ENCODE measurements at regions not wholly inside any gene's neighbourhood (a gene's known extent, or its start where the extent isn't known, plus 50 kb on each side); places are given as distances from the start of the nearest gene placed in this dataset.

DNA sequence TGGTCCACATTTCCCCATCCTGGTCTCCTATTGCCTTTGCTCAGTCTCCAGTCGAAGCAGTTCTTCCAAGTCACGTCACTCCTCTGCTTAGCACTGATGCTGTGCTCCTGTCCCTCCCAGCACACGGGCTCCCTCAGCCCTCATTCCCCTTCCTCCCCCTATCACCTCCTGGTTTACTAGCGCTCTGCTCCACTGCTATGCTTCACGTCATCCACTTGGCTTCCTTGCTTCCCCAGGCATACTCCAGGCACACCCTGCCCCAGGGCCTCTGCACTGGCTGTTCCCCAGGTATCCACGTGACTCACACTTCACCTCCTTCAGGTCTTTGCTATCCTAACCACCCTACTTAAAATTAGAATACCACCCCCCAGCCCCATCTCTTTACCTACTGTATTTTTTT is 269.3 kb downstream of the GLI2 start:
- DNase-seq = no peak

DNA sequence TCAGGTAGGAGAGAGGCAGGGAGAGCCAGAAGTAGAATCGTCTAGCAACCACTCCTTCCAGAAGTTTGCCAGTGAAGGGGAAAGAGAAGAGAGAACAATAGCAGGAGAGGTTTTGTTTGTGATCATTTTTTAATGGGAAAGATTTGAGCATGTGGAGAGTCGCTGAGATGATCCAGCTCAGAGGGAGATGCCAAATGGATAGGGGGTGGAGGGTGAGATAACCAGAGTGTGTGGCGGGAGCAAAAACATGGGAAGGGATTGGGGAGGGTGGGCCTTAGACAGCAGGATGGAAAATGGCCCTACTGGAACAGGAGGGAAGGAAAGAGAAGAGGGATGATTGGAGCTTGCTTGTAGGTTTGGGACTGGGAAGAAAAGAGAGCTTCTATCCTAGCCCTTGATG is 269.8 kb downstream of the GLI2 start:
- DNase-seq = no peak

DNA sequence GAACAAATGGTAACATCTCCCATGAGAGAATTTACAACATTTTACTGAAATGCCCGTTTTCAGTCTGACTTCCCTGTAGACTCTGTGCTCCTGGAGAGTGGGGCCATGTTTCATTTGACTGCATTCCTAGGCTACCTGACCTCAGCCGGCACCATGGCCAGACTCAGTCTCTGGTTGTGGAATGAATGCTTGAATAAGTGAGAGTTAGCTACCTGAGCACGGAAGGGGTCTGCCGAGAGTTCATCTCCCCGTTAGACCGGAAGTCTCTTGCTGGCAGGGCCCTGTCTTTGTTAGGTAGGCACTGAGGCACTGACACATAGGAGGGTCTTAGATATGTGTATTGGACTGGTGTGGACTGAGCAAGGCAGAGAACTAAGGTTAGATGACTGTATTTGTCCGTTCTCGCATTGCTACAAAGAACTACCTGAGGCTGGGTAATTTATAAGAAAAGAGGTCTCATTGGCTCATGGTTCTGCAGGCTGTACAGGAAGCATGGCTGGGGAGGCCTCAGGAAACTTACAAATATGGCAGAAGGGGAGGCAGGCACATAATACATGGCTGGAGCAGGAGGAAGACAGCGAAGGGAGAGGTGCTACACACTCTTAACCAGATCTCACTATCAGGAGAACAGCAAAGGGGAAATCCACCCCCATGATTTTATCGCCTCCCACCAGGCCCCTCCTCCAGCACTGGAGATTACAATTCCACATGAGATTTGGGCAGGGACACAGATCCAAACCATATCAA is 271.2 kb downstream of the GLI2 start:
- no peak for DNase-seq

DNA sequence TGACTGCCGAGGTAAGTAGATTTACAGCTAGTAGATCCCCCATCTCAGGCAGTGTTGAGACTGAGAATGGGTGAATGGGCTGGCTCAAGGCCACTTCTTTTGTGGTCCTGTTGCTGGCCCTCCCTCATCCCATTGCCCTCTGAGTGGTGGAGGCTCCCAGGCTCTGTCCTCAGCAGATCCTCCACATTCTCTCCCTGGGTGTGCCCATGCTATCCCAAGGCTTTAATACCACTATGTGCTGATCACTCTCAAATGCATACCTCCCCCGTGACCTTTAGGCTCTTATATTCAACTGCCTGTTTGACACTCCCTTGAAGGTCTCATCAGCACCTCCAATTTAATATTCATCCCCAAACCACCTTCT is 271.8 kb downstream of the GLI2 start:
- no peak for DNase-seq

DNA sequence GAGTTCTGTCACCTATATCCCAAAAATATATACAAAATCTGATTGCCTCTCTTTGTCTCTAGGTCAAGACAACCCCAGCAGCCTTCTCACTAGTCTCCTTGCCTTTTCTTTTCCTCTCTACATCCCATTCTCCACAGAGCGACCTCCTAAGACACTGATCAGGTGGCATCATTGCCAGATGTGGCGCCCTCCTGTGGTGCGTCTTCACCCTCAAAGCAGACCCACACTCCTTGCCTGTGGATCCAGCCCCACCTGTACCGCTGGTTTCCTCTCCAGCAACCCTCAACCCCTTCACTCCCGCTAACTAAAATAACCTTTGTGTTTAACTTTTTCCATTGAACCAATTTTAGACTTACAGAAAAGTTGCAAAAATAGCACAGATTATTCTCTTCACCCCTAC is 273.3 kb downstream of the GLI2 start:
- DNase-seq = no peak

DNA sequence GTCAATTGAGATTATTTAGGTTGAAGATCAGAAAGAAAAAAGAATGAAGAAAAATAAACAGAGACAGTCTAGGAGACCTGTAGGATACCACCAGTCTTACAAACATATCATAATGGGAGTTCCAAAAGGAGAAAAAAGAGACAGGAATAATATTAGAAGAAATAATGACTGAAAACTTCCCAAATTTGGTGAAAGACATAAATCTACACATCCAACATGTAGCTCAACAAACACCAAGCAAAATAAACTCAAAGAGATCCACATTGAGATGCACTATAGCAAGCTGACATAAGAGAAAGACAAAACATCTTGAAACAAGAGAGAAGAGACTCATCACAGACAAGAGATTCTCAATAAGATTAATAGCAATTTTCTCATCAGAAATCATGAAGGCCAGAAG is 274.0 kb downstream of the TFCP2L1 start:
- DNase-seq = no peak

DNA sequence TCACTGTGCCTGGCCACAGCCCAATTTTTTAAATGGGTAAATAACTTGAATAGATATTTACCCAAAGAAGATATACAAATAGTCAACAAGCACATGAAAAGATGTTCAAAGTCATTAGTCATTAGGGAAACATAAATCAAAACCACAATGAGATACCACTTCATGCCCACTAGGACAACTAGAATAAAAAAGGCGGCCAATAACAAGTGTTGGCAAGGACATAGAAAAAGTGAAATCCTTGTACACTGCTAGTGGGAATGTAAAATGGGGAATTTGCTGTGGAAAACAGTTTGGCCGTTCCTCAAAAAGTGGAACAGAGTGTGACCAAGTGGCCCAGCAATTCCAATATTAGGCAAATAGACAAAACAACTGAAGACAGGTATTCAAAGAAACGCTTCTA is 270.1 kb downstream of the TFCP2L1 start:
- no peak for DNase-seq

DNA sequence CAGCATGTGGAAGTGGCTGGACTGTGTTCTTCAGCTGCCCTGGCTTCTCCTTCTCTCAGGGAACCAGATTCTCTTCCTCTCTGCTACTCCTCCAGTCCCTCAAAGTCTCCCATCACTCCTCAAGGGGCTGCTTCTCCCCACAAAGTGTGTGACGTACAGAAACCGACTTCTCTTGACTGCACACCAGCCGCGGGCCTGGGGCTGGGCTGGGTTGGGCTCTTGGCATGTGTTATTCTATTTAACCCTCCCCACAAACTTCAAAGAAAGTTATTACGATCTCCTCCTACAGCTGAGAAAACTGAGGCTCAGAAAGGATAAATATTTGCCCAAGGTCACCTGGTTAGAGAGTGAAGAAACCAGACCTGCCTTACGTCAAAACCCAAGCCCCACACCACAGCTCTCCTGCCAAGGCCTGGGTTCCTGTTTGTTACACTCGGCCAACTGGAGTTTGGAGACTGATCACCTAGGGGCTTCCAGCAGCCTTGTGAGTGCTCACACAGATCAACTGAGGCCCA is 269.0 kb downstream of the TFCP2L1 start:
- DNase-seq = no peak

DNA sequence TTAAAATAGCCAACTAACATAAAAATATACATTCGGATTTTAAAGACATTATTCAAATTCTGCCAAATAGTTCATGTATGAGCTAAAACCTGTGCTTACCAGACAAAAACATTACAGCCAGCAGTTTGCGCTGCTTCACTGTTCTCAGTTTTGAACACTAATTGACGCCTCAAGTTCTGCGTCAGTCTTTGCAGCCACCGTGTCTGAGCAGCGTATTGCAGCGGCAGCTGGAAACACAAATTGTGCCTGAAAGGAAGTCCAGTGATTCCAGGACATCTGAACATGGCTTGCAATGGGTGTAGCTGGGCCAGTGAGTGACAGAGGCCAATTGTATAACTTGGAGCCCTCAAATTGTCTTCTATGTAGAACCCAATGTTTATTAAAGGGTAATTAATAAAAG is 267.6 kb downstream of the TFCP2L1 start:
- no peak for DNase-seq

DNA sequence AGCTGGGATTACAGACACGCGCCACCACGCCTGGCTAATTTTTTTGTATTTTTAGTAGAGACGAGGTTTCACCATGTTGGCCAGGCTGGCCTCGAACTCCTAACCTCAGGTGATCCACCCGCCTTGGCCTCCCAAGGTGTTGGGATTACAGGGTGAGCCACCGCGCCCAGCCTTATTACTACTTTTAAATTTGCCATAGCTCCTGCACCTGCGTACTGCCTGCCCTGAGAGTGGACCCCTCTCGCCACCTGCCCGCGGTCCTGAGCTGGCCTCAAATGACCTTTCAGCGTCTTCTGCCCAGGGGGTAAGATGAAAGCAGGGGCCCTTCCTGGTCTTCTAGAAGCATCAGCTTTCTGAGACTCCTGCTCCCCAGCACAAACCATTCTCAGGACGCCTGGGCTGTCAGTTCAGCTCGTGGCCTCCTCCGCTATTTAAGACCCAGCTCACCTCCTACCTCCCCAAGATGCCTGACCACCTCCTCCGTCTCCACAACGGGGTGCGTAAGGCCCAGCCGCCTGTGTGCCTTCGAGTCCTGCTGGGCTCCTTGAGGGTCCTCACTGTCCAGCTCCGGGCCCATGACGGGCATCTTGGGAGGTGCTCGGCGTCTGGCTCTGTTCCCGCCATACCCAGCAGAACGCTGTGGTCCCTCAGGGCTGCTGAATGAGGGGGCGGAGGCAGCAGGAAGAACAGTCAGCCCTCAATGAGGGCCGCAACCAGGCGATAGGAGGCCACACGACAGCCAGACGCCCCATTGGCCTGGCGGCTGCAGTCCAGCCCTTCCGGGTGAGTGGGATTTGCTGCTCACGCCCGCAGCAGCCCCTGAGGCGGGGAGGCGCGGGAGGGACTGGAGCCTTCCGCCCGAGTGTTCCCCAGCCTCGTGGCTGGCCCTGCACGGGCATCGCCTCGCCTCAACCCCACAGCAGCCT is 266.6 kb downstream of the TFCP2L1 start:
- DNase-seq = no peak

DNA sequence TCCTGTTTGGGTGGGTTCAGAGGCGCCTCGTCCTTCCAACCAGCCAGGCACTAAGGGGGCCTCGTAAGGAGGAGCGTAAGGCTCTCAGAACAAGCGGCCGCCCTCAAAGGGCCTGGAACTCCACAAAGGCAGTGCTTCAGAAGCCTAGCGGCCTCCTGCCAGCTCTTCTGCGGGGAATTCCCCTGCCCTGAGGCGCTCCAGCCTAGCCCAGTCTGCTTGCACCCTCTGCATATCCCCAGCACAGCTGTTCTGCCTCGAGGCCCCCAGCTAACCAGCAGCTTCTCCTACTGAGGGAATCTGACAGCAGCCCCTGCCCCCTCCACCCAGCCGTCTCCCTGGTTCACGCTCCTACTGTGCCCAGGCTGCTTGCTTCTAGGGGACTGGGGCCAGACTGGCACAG is 265.9 kb downstream of the TFCP2L1 start:
- DNase-seq = no peak

DNA sequence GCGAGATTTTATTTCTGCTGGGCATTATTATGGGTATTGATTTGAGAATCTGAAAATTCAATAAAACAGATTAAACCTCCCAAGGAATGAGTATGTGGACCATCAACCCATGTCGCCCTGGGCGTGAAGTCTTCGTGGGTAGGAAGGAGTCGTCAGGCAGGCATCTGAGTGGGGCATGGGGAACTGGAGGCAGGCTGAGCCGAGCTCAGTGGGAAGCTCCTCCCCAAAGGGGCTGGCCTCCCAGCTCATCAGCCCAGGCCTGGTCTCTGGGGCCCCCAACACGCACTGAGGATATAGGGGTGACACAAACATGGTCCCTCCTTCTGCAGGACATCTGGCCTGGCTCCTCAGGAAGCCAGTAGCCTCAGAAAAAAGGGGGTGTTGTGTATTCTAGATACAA is 265.2 kb downstream of the TFCP2L1 start:
- no peak for DNase-seq

DNA sequence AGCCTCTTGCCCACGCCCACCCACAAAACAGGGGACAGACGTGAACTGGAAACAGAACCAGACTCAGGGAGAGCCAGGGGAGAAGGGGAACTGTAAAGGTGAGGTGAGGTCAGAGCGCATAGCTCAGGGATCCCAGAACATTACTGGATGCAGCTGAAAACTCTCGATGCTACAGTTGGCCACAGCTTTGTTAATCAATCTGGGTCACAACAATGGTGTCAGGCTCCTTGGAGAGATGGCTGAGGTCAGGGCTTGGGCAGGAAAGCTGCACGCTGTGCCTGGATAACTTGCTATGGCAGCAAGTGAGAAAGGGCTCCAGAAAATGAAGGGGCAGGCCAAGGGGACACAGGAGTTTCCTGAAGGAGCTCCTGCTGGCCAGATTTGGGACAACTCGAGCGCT is 263.3 kb downstream of the TFCP2L1 start:
- DNase-seq = no peak

DNA sequence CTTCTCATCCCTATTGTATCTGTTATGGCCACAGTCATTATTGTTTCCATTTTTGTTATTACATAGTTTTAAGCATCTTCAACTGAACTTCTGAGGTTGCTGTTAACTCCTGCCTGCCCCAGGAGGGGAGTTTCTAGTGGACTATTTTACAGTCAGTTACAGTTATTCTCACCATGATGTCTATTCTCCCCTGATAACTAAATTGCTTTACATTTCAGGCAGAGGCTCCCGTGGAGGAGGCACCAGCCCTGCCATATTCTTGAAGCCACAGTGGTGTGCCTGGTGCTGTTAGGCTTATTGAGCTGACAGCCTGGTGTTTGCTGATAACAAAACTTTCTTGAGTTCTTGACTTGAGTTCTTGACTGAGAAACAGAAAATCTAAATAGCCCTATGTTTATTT is 256.4 kb downstream of the TFCP2L1 start:
- DNase-seq = no peak

DNA sequence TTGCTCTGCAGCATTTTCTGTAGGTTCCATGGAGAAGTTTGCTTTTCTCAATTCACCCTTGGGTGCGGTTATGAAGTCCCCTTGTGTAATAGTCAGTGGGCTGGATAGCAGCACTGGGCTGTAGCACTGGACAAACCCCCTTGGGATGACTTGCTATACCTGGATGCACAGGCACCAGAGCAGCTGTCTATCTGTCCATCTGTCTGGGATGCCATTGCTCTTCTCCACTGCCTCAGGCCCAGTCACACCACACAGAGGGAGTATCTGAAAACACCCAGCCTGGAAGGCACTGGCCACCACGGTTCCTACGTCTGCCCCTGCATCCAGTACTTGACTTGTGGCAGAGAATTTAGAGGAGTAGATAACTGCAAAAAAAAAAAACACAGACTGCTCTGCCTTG is 254.5 kb downstream of the TFCP2L1 start:
- DNase-seq = no peak

DNA sequence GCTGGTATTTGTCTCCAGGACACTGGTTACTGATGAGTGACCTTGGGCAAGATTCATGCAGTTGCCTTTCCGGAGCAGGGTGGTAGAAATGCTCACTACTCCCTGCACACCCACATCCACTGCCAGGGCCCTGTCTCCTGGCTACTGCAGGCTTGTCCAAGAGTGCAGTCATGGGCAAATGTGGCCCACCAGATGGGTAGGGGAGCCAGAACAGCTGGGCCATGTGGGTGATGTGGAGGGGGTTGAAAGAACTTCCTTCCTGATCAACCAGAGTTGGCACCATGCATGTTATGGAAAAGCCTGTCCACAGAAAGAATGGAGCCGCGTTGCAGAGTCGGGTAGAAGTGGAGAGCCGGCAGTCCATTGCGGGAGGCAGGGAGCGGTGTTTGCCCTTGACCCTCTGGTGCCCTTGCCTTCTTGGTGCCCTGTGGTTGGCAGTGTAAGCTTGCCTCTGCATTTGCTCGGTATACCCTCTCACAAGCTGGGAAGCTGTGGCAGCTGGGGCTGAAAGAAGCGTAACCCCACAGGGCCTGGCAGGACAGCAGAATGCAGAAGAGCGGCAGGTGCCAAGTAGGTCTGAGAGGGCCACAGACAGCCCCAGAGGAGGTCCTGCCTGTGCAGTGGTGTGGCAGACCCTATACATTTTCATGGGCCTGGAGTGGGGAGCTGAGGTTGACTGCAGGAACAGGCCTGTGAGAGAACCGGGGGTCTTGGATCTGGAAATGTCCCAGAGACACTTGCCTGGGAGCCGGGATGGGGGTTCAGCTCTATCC is 253.2 kb downstream of the TFCP2L1 start:
- DNase-seq = no peak

DNA sequence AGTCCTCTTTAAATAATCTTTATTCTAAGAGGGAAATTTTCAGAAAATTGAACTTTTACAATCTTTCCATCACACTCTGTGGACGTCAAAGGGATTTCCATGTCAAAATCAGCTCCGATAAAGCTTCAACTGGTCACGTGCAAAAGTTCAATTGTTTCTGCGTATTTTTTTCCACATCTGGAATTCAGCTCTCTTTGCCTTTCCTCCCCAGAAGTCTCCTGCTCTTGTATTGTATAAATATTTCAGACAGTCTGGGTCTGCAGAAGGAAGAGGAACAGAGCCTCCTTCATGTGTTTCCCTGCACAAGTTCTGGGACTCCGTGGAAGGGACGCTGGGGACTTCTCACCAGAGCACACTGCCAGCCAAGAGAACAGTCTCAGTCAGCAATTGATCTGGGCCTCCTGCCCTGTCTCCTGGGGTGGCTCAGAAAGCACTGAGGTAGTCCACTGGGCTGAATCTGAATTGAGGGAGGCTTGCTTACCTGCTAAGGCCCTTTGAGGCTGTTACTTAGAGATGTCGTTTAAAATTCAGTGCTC is 251.5 kb downstream of the TFCP2L1 start:
- DNase-seq = no peak

DNA sequence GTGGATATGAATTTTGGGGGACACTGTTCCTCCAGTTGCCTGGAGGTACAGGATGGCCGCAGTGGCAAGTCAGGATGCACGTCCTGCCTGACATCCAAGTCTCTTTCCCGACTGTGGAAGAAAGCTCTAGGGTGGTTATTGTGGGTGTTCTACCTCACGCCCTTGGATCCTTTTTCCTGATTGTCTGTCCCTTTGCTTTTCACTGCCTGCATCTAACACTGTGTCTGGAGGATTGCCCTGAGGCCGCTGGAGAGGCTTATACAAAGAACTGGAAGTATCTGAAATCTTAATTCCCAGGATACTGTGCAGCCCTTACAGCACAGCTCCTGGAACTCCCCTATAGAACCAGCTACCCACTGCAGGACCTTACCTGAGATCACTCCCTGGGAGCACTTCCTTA is 250.5 kb downstream of the TFCP2L1 start:
- no peak for DNase-seq

DNA sequence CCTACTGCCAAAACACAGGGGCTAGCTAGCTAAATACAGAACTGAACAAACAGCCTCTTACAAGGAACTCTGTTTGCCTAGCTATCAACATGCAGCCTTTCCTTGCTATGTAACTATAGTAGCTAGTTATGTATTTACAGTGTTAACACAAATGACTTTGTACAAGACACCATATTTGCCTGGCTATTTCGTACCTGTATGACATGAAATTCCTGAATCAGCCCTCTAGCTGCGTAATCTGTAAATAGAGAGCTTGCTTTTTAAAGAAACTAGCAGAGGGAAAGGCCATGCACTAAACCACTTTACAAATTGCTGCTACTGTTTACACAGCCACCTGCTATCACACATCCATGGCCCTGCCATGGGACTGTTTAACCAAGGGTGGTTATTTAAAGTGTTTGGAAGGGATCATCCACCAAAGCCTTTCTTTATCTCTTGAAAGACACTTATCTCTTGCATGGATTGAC is 248.7 kb downstream of the TFCP2L1 start:
- peak; percentile 77 for DNase-seq

DNA sequence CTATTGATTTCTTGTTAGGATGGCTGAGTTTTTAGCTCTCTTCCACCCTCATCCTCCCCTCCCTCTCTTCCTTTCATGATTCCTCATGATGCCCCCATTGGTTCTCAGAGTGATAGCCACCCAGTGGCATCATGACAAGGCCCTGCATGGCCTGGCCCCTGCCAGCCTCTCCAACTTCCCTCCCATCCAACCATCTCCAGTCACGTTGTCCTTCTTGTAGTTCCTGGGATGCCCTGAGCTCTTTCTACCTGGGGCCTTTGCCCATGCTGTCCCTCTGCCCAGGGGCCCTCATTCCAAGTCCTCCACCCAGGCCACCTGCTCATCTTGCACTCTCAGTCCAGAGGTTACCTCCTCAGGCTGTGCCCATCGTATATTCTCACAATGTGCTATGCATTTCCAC is 247.5 kb downstream of the TFCP2L1 start:
- DNase-seq = no peak

DNA sequence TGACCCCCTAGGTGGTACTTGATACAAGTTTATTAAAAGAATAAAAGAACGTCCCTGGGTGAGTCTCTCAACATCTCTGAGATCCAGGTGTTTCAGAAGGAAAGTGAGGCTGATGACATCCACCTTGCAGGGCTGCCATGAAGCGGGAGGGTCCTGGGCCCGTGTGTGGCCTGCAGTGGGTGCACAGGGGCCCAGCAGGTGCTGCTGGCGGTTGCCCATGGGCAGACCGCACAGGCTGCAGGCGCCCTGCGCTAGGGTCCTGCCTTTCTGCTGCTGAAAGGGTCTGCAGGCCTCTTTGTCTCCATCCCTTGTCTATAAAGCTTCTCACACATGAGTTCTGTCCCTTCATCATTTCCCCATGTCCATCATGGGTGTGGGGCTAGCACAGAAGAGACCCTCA is 247.0 kb downstream of the TFCP2L1 start:
- DNase-seq = no peak

DNA sequence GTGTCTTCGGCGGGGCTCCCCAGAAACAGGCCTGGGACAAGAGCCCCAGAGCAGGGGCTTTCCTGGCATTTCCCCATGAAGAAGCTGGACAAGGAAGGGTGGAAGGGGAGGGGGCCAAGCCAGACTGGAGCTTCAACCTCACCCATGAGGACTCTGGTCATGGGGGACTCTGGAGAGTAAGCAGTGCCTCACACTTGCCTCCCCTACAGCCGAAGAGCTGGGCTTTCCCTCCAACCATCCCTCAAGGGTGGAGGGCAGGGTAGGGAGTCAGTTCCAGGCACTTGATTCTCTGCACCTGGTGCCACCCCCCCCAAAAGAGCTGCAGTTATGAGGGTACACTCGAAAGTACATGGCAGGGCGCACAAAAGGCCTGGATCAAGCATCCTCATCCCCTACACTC is 246.6 kb downstream of the TFCP2L1 start:
- DNase-seq = no peak
